Neural cell (in vitro differentiated cells): ENCODE measurements at regions not wholly inside any gene's neighbourhood (a gene's known extent, or its start where the extent isn't known, plus 50 kb on each side); places are given as distances from the start of the nearest gene placed in this dataset.
"Not testable (repeated sequence)": the region's sequence is repeated elsewhere in the genome, so short reads cannot be mapped to it uniquely, and the experiment has no call there.

Experiments used
- H2AFZ ChIP-seq: fragments of 200-600, 300-800 bp; sonication (generic), shearing (Covaris generic); 2 replicates; pipeline ENCODE4 v1.6.0; 2014; ENCODE audit warnings: low read depth, mild to moderate bottlenecking, antibody characterized with exemption, low read length, moderate library complexity
- H3F3A ChIP-seq: fragments of 200-600 bp; shearing (Covaris generic); 2 replicates; pipeline ENCODE4 v1.6.1; 2016; ENCODE audit warnings: mild to moderate bottlenecking, moderate library complexity, mixed read lengths, antibody characterized with exemption, low read length; ENCODE audit not compliant: insufficient read depth, poor library complexity, severe bottlenecking
- H3K27ac ChIP-seq: fragments of 200-600, 300-800 bp; sonication (generic), shearing (Covaris generic); 2 replicates; pipeline ENCODE4 v1.5.1; 2014; ENCODE audit warnings: mild to moderate bottlenecking, low read length, moderate library complexity
- H3K27me3 ChIP-seq: fragments of 300-800, 200-600 bp; sonication (generic), shearing (Covaris generic); 2 replicates; pipeline ENCODE4 v1.6.0; 2014; ENCODE audit warnings: mild to moderate bottlenecking, low read depth, low read length, moderate library complexity; ENCODE audit not compliant: insufficient read depth
- H3K36me3 ChIP-seq: fragments of 300-800, 200-600 bp; sonication (generic), shearing (Covaris generic); 2 replicates; pipeline ENCODE4 v1.5.1; 2014; ENCODE audit warnings: mild to moderate bottlenecking, antibody characterized with exemption, low read length, moderate library complexity; ENCODE audit not compliant: insufficient read depth
- H3K4me2 ChIP-seq: fragments of 300-800, 200-600 bp; sonication (generic), shearing (Covaris generic); 2 replicates; pipeline ENCODE4 v1.6.0; 2014; ENCODE audit warnings: mild to moderate bottlenecking, low read length
- H3K4me3 ChIP-seq: fragments of 300-800, 200-600 bp; sonication (generic), shearing (Covaris generic); 2 replicates; pipeline ENCODE4 v1.5.1; 2014; ENCODE audit warnings: mild to moderate bottlenecking, low read length, moderate library complexity
- H3K79me2 ChIP-seq: fragments of 200-600 bp; shearing (Covaris generic); replicated peaks from 2 replicates; pipeline ENCODE4 v1.6.0; 2014; ENCODE audit warnings: mild to moderate bottlenecking, low read length, moderate library complexity; ENCODE audit not compliant: insufficient read depth
- H3K9ac ChIP-seq: fragments of 300-800, 200-600 bp; sonication (generic), shearing (Covaris generic); 2 replicates; pipeline ENCODE4 v1.6.1; 2016; ENCODE audit warnings: mild to moderate bottlenecking, low read length, mixed read lengths
- H3K9me2 ChIP-seq: fragments of 200-600 bp; shearing (Covaris generic); 2 replicates; pipeline ENCODE4 v1.6.1; 2016; ENCODE audit warnings: mild to moderate bottlenecking, low read length, mixed read lengths; ENCODE audit not compliant: insufficient read depth
- H3K9me3 ChIP-seq: fragments of 200-600, 300-800 bp; sonication (generic), shearing (Covaris generic); 2 replicates; pipeline ENCODE4 v1.6.1; 2016; ENCODE audit warnings: mild to moderate bottlenecking, mixed run types, low read length, moderate library complexity, mixed read lengths
- H4K20me1 ChIP-seq: fragments of 200-600 bp; shearing (Covaris generic); 2 replicates; pipeline ENCODE4 v1.6.1; 2016; ENCODE audit warnings: mild to moderate bottlenecking, mixed run types; ENCODE audit not compliant: insufficient read depth
- EP300 ChIP-seq: fragments of 450-650 bp; conservative IDR thresholded peaks from 2 replicates; pipeline ENCODE4 v1.6.1; 2014; ENCODE audit warnings: antibody characterized with exemption, mild to moderate bottlenecking, moderate library complexity; ENCODE audit not compliant: poor library complexity, severe bottlenecking
- EZH2 ChIP-seq: fragments of 200-600, 300-800 bp; shearing (Covaris generic), sonication (generic); IDR thresholded peaks from 2 replicates; pipeline ENCODE4 v1.6.1; 2014; ENCODE audit warnings: antibody characterized with exemption, low read length, borderline replicate concordance, mild to moderate bottlenecking; ENCODE audit not compliant: insufficient read depth, poor library complexity, severe bottlenecking
- MXI1 ChIP-seq: fragments of 450-650 bp; conservative IDR thresholded peaks from 2 replicates; pipeline ENCODE4 v1.6.1; 2014; ENCODE audit warnings: antibody characterized with exemption, mild to moderate bottlenecking; ENCODE audit not compliant: poor library complexity, severe bottlenecking
- POLR2AphosphoS5 ChIP-seq: IDR thresholded peaks from 2 replicates; pipeline ENCODE4 v1.6.1; 2012
- RAD21 ChIP-seq: fragments of 450-650 bp; conservative IDR thresholded peaks from 2 replicates; pipeline ENCODE4 v1.6.1; 2014; ENCODE audit warnings: antibody characterized with exemption, mild to moderate bottlenecking, moderate library complexity
- SMC3 ChIP-seq: fragments of 450-650 bp; conservative IDR thresholded peaks from 2 replicates; pipeline ENCODE4 v1.6.1; 2014; ENCODE audit warnings: antibody characterized with exemption, mild to moderate bottlenecking, moderate library complexity; ENCODE audit not compliant: poor library complexity
- TAF1 ChIP-seq: IDR thresholded peaks from 2 replicates; pipeline ENCODE4 v1.6.1; 2012; ENCODE audit warnings: low read depth
- TF ChIP-seq, protein P1 (sequence below): fragments of 450-650 bp; IDR thresholded peaks from 2 replicates; pipeline ENCODE4 v1.5.1; 2014; ENCODE audit warnings: antibody characterized with exemption, mild to moderate bottlenecking, moderate library complexity; ENCODE audit not compliant: poor library complexity, severe bottlenecking
- TF ChIP-seq, protein P2 (sequence below): IDR thresholded peaks from 2 replicates; pipeline ENCODE4 v1.6.1; 2012; ENCODE audit warnings: borderline replicate concordance

- H3K79me2 ChIP-seq: no peaks in the 10 kb centered on the region
- H3K27me3 ChIP-seq: no peaks in the 10 kb centered on the region
- H3F3A ChIP-seq: no peaks in the 10 kb centered on the region
- H2AFZ ChIP-seq: no peak overlapping the region
- no peak overlapping the region for H3K4me3 ChIP-seq
- no peaks in the 10 kb centered on the region for H3K9me3 ChIP-seq
- H3K36me3 ChIP-seq: no peaks in the 10 kb centered on the region
- H3K9me2 ChIP-seq: no peaks in the 10 kb centered on the region
- H3K9ac ChIP-seq: no peak overlapping the region
- TF ChIP-seq SMC3 (no peak), EZH2 (no peak), MXI1 (no peak), POLR2AphosphoS5 (no peak), TAF1 (no peak), RAD21 (no peak), EP300 (no peak)
- TF ChIP-seq, protein P1, sequence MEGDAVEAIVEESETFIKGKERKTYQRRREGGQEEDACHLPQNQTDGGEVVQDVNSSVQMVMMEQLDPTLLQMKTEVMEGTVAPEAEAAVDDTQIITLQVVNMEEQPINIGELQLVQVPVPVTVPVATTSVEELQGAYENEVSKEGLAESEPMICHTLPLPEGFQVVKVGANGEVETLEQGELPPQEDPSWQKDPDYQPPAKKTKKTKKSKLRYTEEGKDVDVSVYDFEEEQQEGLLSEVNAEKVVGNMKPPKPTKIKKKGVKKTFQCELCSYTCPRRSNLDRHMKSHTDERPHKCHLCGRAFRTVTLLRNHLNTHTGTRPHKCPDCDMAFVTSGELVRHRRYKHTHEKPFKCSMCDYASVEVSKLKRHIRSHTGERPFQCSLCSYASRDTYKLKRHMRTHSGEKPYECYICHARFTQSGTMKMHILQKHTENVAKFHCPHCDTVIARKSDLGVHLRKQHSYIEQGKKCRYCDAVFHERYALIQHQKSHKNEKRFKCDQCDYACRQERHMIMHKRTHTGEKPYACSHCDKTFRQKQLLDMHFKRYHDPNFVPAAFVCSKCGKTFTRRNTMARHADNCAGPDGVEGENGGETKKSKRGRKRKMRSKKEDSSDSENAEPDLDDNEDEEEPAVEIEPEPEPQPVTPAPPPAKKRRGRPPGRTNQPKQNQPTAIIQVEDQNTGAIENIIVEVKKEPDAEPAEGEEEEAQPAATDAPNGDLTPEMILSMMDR: no peak
- TF ChIP-seq, protein P2, sequence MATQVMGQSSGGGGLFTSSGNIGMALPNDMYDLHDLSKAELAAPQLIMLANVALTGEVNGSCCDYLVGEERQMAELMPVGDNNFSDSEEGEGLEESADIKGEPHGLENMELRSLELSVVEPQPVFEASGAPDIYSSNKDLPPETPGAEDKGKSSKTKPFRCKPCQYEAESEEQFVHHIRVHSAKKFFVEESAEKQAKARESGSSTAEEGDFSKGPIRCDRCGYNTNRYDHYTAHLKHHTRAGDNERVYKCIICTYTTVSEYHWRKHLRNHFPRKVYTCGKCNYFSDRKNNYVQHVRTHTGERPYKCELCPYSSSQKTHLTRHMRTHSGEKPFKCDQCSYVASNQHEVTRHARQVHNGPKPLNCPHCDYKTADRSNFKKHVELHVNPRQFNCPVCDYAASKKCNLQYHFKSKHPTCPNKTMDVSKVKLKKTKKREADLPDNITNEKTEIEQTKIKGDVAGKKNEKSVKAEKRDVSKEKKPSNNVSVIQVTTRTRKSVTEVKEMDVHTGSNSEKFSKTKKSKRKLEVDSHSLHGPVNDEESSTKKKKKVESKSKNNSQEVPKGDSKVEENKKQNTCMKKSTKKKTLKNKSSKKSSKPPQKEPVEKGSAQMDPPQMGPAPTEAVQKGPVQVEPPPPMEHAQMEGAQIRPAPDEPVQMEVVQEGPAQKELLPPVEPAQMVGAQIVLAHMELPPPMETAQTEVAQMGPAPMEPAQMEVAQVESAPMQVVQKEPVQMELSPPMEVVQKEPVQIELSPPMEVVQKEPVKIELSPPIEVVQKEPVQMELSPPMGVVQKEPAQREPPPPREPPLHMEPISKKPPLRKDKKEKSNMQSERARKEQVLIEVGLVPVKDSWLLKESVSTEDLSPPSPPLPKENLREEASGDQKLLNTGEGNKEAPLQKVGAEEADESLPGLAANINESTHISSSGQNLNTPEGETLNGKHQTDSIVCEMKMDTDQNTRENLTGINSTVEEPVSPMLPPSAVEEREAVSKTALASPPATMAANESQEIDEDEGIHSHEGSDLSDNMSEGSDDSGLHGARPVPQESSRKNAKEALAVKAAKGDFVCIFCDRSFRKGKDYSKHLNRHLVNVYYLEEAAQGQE: no peak
- H3K4me2 ChIP-seq: no peak overlapping the region
- H3K27ac ChIP-seq: no peak overlapping the region
- H4K20me1 ChIP-seq: no peaks in the 10 kb centered on the region
Measured at GRCh38 chr9:30089428-30089827, 2295.0 kb upstream of the ACO1 start.

- no peaks in the 10 kb centered on the region for H3K9me3 ChIP-seq
- TF ChIP-seq, protein P1: no peak
- TF ChIP-seq TAF1 (no peak), RAD21 (no peak), EP300 (no peak), MXI1 (no peak), POLR2AphosphoS5 (no peak), SMC3 (no peak)
- TF ChIP-seq, protein P2: no peak
- no peaks in the 10 kb centered on the region for H3F3A ChIP-seq
- H3K27me3 ChIP-seq: no peaks in the 10 kb centered on the region
- H2AFZ ChIP-seq: no peak overlapping the region
- H3K4me2 ChIP-seq: no peak overlapping the region
- no peak overlapping the region for H3K4me3 ChIP-seq
- H3K9ac ChIP-seq: no peak overlapping the region
- no peaks in the 10 kb centered on the region for H4K20me1 ChIP-seq
- H3K79me2 ChIP-seq: no peaks in the 10 kb centered on the region
- H3K36me3 ChIP-seq: no peaks in the 10 kb centered on the region
- H3K27ac ChIP-seq: no peak overlapping the region
- H3K9me2 ChIP-seq: no peaks in the 10 kb centered on the region
Measured at GRCh38 chr9:30103647-30104394, 2280.6 kb upstream of the ACO1 start.

GRCh38 chr9:30107134-30107533 lies 2277.3 kb upstream of the ACO1 start:
- H3K36me3 ChIP-seq, H3K27me3 ChIP-seq, H3F3A ChIP-seq, H3K27ac ChIP-seq, H2AFZ ChIP-seq, H3K9ac ChIP-seq, H3K79me2 ChIP-seq, H3K4me3 ChIP-seq, H3K9me2 ChIP-seq, H3K4me2 ChIP-seq, H4K20me1 ChIP-seq, H3K9me3 ChIP-seq: not testable (repeated sequence)
